IPS-20b (cell line): ENCODE measurements at regions not wholly inside any gene's neighbourhood (a gene's known extent, or its start where the extent isn't known, plus 50 kb on each side); places are given as distances from the start of the nearest gene placed in this dataset.
"Not testable (repeated sequence)": the region's sequence is repeated elsewhere in the genome, so short reads cannot be mapped to it uniquely, and the experiment has no call there.

Experiments
- H3K27ac ChIP-seq: one replicate; pipeline ENCODE4 v1.5.1; 2013; ENCODE audit warnings: low read length
- H3K27me3 ChIP-seq: 2 replicates; pipeline ENCODE4 v1.6.1; 2013; ENCODE audit warnings: mild to moderate bottlenecking, low read length, inconsistent platforms; ENCODE audit not compliant: insufficient read depth
- H3K36me3 ChIP-seq: 2 replicates; pipeline ENCODE4 v1.6.1; 2013; ENCODE audit warnings: low read depth, mild to moderate bottlenecking, inconsistent platforms, low read length, moderate library complexity; ENCODE audit not compliant: insufficient read depth
- H3K4me1 ChIP-seq: 2 replicates; pipeline ENCODE4 v1.6.1; 2013; ENCODE audit warnings: mild to moderate bottlenecking, control low read depth, inconsistent platforms, low read length, moderate library complexity; ENCODE audit not compliant: insufficient read depth
- H3K4me3 ChIP-seq: 2 replicates; pipeline ENCODE4 v1.5.1; 2013; ENCODE audit warnings: mild to moderate bottlenecking, low read length, inconsistent platforms
- H3K9ac ChIP-seq: 2 replicates; pipeline ENCODE4 v1.6.1; 2013; ENCODE audit warnings: low read depth, mild to moderate bottlenecking, inconsistent platforms, low read length, moderate library complexity
- H3K9me3 ChIP-seq: 2 replicates; pipeline ENCODE4 v1.6.1; 2013; ENCODE audit warnings: mild to moderate bottlenecking, low read depth, low read length, inconsistent platforms; ENCODE audit not compliant: insufficient read depth

- H3K4me3 ChIP-seq, H3K9me3 ChIP-seq, H3K27ac ChIP-seq, H3K36me3 ChIP-seq, H3K9ac ChIP-seq, H3K27me3 ChIP-seq: not testable (repeated sequence)
- peaks cover 10% of the 10 kb centered on the region; the same call in 1 of the 2 replicates for H3K4me1 ChIP-seq
Measured at GRCh38 chr11:135011313-135011712, 599.3 kb upstream of the B3GAT1 start.

GRCh38 chr11:135009125-135009524 is 597.1 kb upstream of the B3GAT1 start:
- Histone ChIP-seq H3K9ac (no peak overlapping the region), H3K27ac (no peak overlapping the region)

GRCh38 chr11:135008412-135008811 is 596.4 kb upstream of the B3GAT1 start:
- H3K9me3 ChIP-seq: no peaks in the 10 kb centered on the region
- peaks cover 10% of the 10 kb centered on the region; the same call in 1 of the 2 replicates for H3K4me1 ChIP-seq
- H3K9ac ChIP-seq: no peak overlapping the region
- H3K36me3 ChIP-seq: no peaks in the 10 kb centered on the region
- H3K27ac ChIP-seq: no peak overlapping the region
- no peaks in the 10 kb centered on the region for H3K27me3 ChIP-seq
- no peak overlapping the region for H3K4me3 ChIP-seq

More at GRCh38 chr11:135009125-135009524, 597.1 kb upstream of the B3GAT1 start:
- no peaks in the 10 kb centered on the region for H3K27me3 ChIP-seq
- no peaks in the 10 kb centered on the region for H3K9me3 ChIP-seq
- no peaks in the 10 kb centered on the region for H3K36me3 ChIP-seq
- H3K4me3 ChIP-seq: no peak overlapping the region
- H3K4me1 ChIP-seq: peaks cover 10% of the 10 kb centered on the region; the same call in 1 of the 2 replicates

- Histone ChIP-seq H3K27ac (no peak overlapping the region), H3K36me3 (no peaks in the 10 kb centered on the region), H3K4me3 (no peak overlapping the region), H3K9ac (no peak overlapping the region), H3K9me3 (no peaks in the 10 kb centered on the region), H3K4me1 (peaks cover 10% of the 10 kb centered on the region; the same call in 1 of the 2 replicates), H3K27me3 (no peaks in the 10 kb centered on the region)
Measured at GRCh38 chr11:135008001-135008405, 596.0 kb upstream of the B3GAT1 start.

- Histone ChIP-seq H3K4me1 (peaks cover 10% of the 10 kb centered on the region; the same call in 1 of the 2 replicates), H3K36me3 (no peaks in the 10 kb centered on the region), H3K27me3 (no peaks in the 10 kb centered on the region), H3K9me3 (no peaks in the 10 kb centered on the region), H3K4me3 (no peak overlapping the region), H3K27ac (no peak overlapping the region), H3K9ac (no peak overlapping the region)
Measured at GRCh38 chr11:135006800-135007199, 594.8 kb upstream of the B3GAT1 start.

- H3K27ac ChIP-seq: no peak overlapping the region
- H3K9me3 ChIP-seq: no peaks in the 10 kb centered on the region
- H3K4me3 ChIP-seq: no peak overlapping the region
- H3K4me1 ChIP-seq: peaks cover 13% of the 10 kb centered on the region; the same call in 1 of the 2 replicates
- H3K27me3 ChIP-seq: no peaks in the 10 kb centered on the region
- no peaks in the 10 kb centered on the region for H3K36me3 ChIP-seq
- no peak overlapping the region for H3K9ac ChIP-seq
Measured at GRCh38 chr11:135004495-135004894, 592.5 kb upstream of the B3GAT1 start.

- no peak overlapping the region for H3K4me3 ChIP-seq
- H3K27ac ChIP-seq: no peak overlapping the region
- no peak overlapping the region for H3K9ac ChIP-seq
- H3K4me1 ChIP-seq: peaks cover 11% of the 10 kb centered on the region; the same call in 1 of the 2 replicates
- H3K9me3 ChIP-seq: no peaks in the 10 kb centered on the region
- no peaks in the 10 kb centered on the region for H3K36me3 ChIP-seq
- no peaks in the 10 kb centered on the region for H3K27me3 ChIP-seq
Measured at GRCh38 chr11:135002236-135002635, 590.2 kb upstream of the B3GAT1 start.

- Histone ChIP-seq H3K27me3 (no peaks in the 10 kb centered on the region), H3K9ac (no peak overlapping the region), H3K4me1 (peaks cover 11% of the 10 kb centered on the region; the same call in 1 of the 2 replicates), H3K36me3 (no peaks in the 10 kb centered on the region), H3K4me3 (no peak overlapping the region), H3K9me3 (no peaks in the 10 kb centered on the region), H3K27ac (no peak overlapping the region)
Measured at GRCh38 chr11:135001581-135001980, 589.5 kb upstream of the B3GAT1 start.

- H3K9ac ChIP-seq, H3K36me3 ChIP-seq, H3K27ac ChIP-seq, H3K4me3 ChIP-seq, H3K9me3 ChIP-seq, H3K27me3 ChIP-seq: not testable (repeated sequence)
- peaks cover 14% of the 10 kb centered on the region; the same call in 1 of the 2 replicates for H3K4me1 ChIP-seq
Measured at GRCh38 chr11:135001065-135001464, 589.0 kb upstream of the B3GAT1 start.

- Histone ChIP-seq H3K4me1 (peaks cover 29% of the 10 kb centered on the region), H3K36me3 (no peaks in the 10 kb centered on the region), H3K27me3 (no peaks in the 10 kb centered on the region), H3K9ac (peak overlapping the region; percentile 8; the same call in 1 of the 2 replicates), H3K4me3 (no peak overlapping the region), H3K27ac (no peak overlapping the region), H3K9me3 (no peaks in the 10 kb centered on the region)
Measured at GRCh38 chr11:134999590-134999989, 587.5 kb upstream of the B3GAT1 start.

- H3K9me3 ChIP-seq: no peaks in the 10 kb centered on the region
- no peak overlapping the region for H3K4me3 ChIP-seq
- H3K4me1 ChIP-seq: peaks cover 47% of the 10 kb centered on the region
- no peak overlapping the region for H3K9ac ChIP-seq
- no peak overlapping the region for H3K27ac ChIP-seq
- no peaks in the 10 kb centered on the region for H3K36me3 ChIP-seq
- no peaks in the 10 kb centered on the region for H3K27me3 ChIP-seq
Measured at GRCh38 chr11:134997652-134998320, 585.7 kb upstream of the B3GAT1 start.

GRCh38 chr11:134995741-134996140 is 583.7 kb upstream of the B3GAT1 start:
- H3K9ac ChIP-seq: peak overlapping the region; percentile 55; the same call in 1 of the 2 replicates
- no peaks in the 10 kb centered on the region for H3K27me3 ChIP-seq
- H3K27ac ChIP-seq: no peak overlapping the region
- H3K4me1 ChIP-seq: peaks cover 60% of the 10 kb centered on the region
- H3K4me3 ChIP-seq: no peak overlapping the region
- no peaks in the 10 kb centered on the region for H3K36me3 ChIP-seq
- no peaks in the 10 kb centered on the region for H3K9me3 ChIP-seq
